ENCODE measurements at regions not wholly inside any gene's neighbourhood (a gene's known extent, or its start where the extent isn't known, plus 50 kb on each side); places are given as distances from the start of the nearest gene placed in this dataset.

- no peaks in the 10 kb centered on the region for H3K27me3 ChIP-seq (replicated peaks; ENCODE audit: insufficient read depth)
- TF ChIP-seq POLR2A (IDR thresholded peaks at IDR 0.05) (no peak), CTCF (IDR thresholded peaks at IDR 0.05) (no peak), POLR2AphosphoS5 (IDR thresholded peaks at IDR 0.05) (no peak)
- intact Hi-C loops (cut with DNase I), result no loop called here
- H3K4me1 ChIP-seq (replicated peaks), result no peaks in the 10 kb centered on the region
- 97% methylated on average over 1 of the region's 1 CpG for WGBS
- H3K9me3 ChIP-seq, result no peaks in the 10 kb centered on the region
- no peak overlapping the region for H3K4me3 ChIP-seq
- no peaks in the 10 kb centered on the region for H3K36me3 ChIP-seq
- no peak overlapping the region for H3K27ac ChIP-seq
- DNase-seq (ENCODE audit: low spot score), result no peak
Observed at GRCh38 chr1:79386730-79387129, 380.2 kb upstream of the ADGRL4 start.

GRCh38 chr1:79380078-79380477 is 373.5 kb upstream of the ADGRL4 start:
- TF ChIP-seq CTCF (IDR thresholded peaks at IDR 0.05) (no peak), POLR2A (IDR thresholded peaks at IDR 0.05) (no peak), POLR2AphosphoS5 (IDR thresholded peaks at IDR 0.05) (no peak)
- WGBS, result 96% methylated on average over 3 of the region's 3 CpGs

DNA sequence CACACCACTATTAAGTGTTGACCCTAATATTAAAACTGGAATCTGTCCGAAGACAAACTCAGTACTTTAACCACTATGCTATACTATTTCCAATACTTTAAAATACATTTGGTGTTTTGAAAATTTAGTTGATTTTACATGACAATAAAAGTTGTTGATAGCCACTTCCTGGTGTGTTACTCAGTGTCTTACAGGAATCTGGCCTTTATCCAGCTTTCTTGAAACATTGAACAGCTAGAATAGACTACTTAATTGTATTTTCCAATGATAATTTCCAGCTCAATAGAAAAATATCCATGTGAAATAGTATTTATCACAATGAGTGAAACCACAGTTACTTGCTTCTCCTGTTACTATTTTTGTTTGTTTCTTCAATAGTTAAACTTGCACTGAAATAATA is 369.6 kb upstream of the ADGRL4 start:
- H3K4me1 ChIP-seq (replicated peaks), result no peaks in the 10 kb centered on the region
- intact Hi-C loops (cut with DNase I), result no loop called here
- H3K27me3 ChIP-seq (replicated peaks; ENCODE audit: insufficient read depth), result no peaks in the 10 kb centered on the region
- DNase-seq (ENCODE audit: low spot score), result no peak
- H3K9me3 ChIP-seq, result no peaks in the 10 kb centered on the region
- 96% methylated on average over 1 of the region's 1 CpG for WGBS
- H3K27ac ChIP-seq, result no peak overlapping the region
- H3K36me3 ChIP-seq, result no peaks in the 10 kb centered on the region
- TF ChIP-seq CTCF (IDR thresholded peaks at IDR 0.05), result no peak
- no peak overlapping the region for H3K4me3 ChIP-seq

More at GRCh38 chr1:79380078-79380477, 373.5 kb upstream of the ADGRL4 start:
- Histone ChIP-seq H3K27ac (no peak overlapping the region), H3K27me3 (replicated peaks; ENCODE audit: insufficient read depth) (no peaks in the 10 kb centered on the region), H3K4me1 (replicated peaks) (no peaks in the 10 kb centered on the region), H3K9me3 (no peaks in the 10 kb centered on the region), H3K4me3 (no peak overlapping the region), H3K36me3 (no peaks in the 10 kb centered on the region)
- no peak for DNase-seq (ENCODE audit: low spot score)
- intact Hi-C loops (cut with DNase I), result no loop called here

GRCh38 chr1:79375352-79375751 is 368.8 kb upstream of the ADGRL4 start:
- no peak for DNase-seq (ENCODE audit: low spot score)
- Histone ChIP-seq H3K27ac (no peak overlapping the region), H3K27me3 (replicated peaks; ENCODE audit: insufficient read depth) (no peaks in the 10 kb centered on the region), H3K9me3 (no peaks in the 10 kb centered on the region), H3K4me1 (replicated peaks) (no peaks in the 10 kb centered on the region), H3K36me3 (no peaks in the 10 kb centered on the region), H3K4me3 (no peak overlapping the region)
- WGBS, result 59% methylated on average over 1 of the region's 1 CpG
- TF ChIP-seq POLR2A (IDR thresholded peaks at IDR 0.05) (no peak), POLR2AphosphoS5 (IDR thresholded peaks at IDR 0.05) (no peak), CTCF (IDR thresholded peaks at IDR 0.05) (no peak)
- intact Hi-C loops (cut with DNase I), result no loop called here

GRCh38 chr1:79374397-79374796 is 367.9 kb upstream of the ADGRL4 start:
- Histone ChIP-seq H3K9me3 (no peaks in the 10 kb centered on the region), H3K4me3 (no peak overlapping the region), H3K27me3 (replicated peaks; ENCODE audit: insufficient read depth) (no peaks in the 10 kb centered on the region), H3K27ac (no peak overlapping the region), H3K4me1 (replicated peaks) (no peaks in the 10 kb centered on the region), H3K36me3 (no peaks in the 10 kb centered on the region)
- WGBS, result 88% methylated on average over 1 of the region's 1 CpG
- intact Hi-C loops (cut with DNase I), result no loop called here
- no peak for DNase-seq (ENCODE audit: low spot score)
- TF ChIP-seq CTCF (IDR thresholded peaks at IDR 0.05) (no peak), POLR2A (IDR thresholded peaks at IDR 0.05) (no peak), POLR2AphosphoS5 (IDR thresholded peaks at IDR 0.05) (no peak)

Measured in prostate gland (tissue), 2 donors.